Liver (tissue), 8 donors: ENCODE measurements at regions not wholly inside any gene's neighbourhood (a gene's known extent, or its start where the extent isn't known, plus 50 kb on each side); places are given as distances from the start of the nearest gene placed in this dataset.

ENCODE experiments used
- DNase-seq: peaks from one replicate; pipeline ENCODE4 v3.0.0-alpha.2; 2017; ENCODE audit warnings: low spot score
- H3K27ac ChIP-seq, 2 donors: one replicate each; pipeline ENCODE4 v1.7.0; 2013; ENCODE audit warnings: inconsistent platforms in 2 of 2, low read length in 2 of 2, control low read depth in 1 of 2, low read depth in 1 of 2, mild to moderate bottlenecking in 1 of 2
- H3K27me3 ChIP-seq, 4 donors: one replicate each; pipeline versions ENCODE4 v1.6.1 to v1.7.0; 2013; ENCODE audit warnings: low read length in 3 of 4, inconsistent platforms in 1 of 4, mild to moderate bottlenecking in 1 of 4, moderate library complexity in 1 of 4; ENCODE audit not compliant: control insufficient read depth in 4 of 4, insufficient read depth in 4 of 4
- H3K36me3 ChIP-seq, 4 donors: one replicate each; pipeline versions ENCODE4 v1.6.1 to v1.7.0; 2013; ENCODE audit warnings: low read length in 3 of 4, mild to moderate bottlenecking in 3 of 4, low read depth in 1 of 4, moderate library complexity in 1 of 4; ENCODE audit not compliant: control insufficient read depth in 4 of 4, insufficient read depth in 3 of 4
- H3K4me1 ChIP-seq, 4 donors: one replicate each; pipeline versions ENCODE4 v1.6.1 to v1.7.0; 2013; ENCODE audit warnings: low read length in 3 of 4, mild to moderate bottlenecking in 3 of 4, moderate library complexity in 1 of 4; ENCODE audit not compliant: control insufficient read depth in 4 of 4, insufficient read depth in 4 of 4
- H3K4me3 ChIP-seq, 3 donors: one replicate each; pipeline versions ENCODE4 v1.6.1 to v1.7.0; 2013; ENCODE audit warnings: low read length in 3 of 3, control low read depth in 1 of 3, low read depth in 1 of 3, mild to moderate bottlenecking in 1 of 3
- H3K9ac ChIP-seq, 2 donors: one replicate each; pipeline ENCODE4 v1.7.0; 2013; ENCODE audit warnings: low read length in 2 of 2, mild to moderate bottlenecking in 2 of 2, moderate library complexity in 2 of 2, control low read depth in 1 of 2, low read depth in 1 of 2
- H3K9me3 ChIP-seq, 4 donors: one replicate each; pipeline versions ENCODE4 v1.6.1 to v1.7.0; 2013; ENCODE audit warnings: low read length in 3 of 4; ENCODE audit not compliant: control insufficient read depth in 4 of 4
- CTCF ChIP-seq: fragments of 150-350 bp; IDR thresholded peaks from 2 replicates; pipeline ENCODE4 v1.5.1; 2017; ENCODE audit warnings: improper control_type of control experiment, low read depth, low read length; ENCODE audit not compliant: missing input control
- EGR1 ChIP-seq, 2 donors: IDR thresholded peaks; 2 replicates each; pipeline ENCODE4 v1.6.1; 2016 to 2018; ENCODE audit warnings: antibody characterized with exemption in 2 of 2, low read depth in 2 of 2
- FOXA1 ChIP-seq: IDR thresholded peaks from 2 replicates; pipeline ENCODE4 v1.6.1; 2016; ENCODE audit warnings: antibody characterized with exemption
- FOXA2 ChIP-seq: IDR thresholded peaks from 2 replicates; pipeline ENCODE4 v1.6.1; 2016; ENCODE audit warnings: antibody characterized with exemption
- HNF4A ChIP-seq, 2 donors: conservative IDR thresholded peaks; 2 replicates each; pipeline ENCODE4 v1.6.1; 2016; ENCODE audit warnings: antibody characterized with exemption in 2 of 2, mild to moderate bottlenecking in 2 of 2
- HNF4G ChIP-seq: IDR thresholded peaks from 2 replicates; pipeline ENCODE4 v1.6.1; 2016; ENCODE audit warnings: antibody characterized with exemption
- JUND ChIP-seq, 2 donors: IDR thresholded peaks; 2 replicates each; pipeline ENCODE4 v1.6.1; 2016; ENCODE audit warnings: antibody characterized with exemption in 2 of 2
- NR2F2 ChIP-seq: IDR thresholded peaks from 2 replicates; pipeline ENCODE4 v1.6.1; 2016; ENCODE audit warnings: antibody characterized with exemption
- RAD21 ChIP-seq, 2 donors: IDR thresholded peaks; 2 replicates each; pipeline ENCODE4 v1.6.1; 2016; ENCODE audit warnings: antibody characterized with exemption in 2 of 2, mild to moderate bottlenecking in 2 of 2
- RXRA ChIP-seq, 2 donors: IDR thresholded peaks; 2 replicates each; pipeline ENCODE4 v1.6.1; 2017 to 2018; ENCODE audit warnings: antibody characterized with exemption in 2 of 2, mild to moderate bottlenecking in 1 of 2
- TAF1 ChIP-seq: conservative IDR thresholded peaks from 2 replicates; pipeline ENCODE4 v1.6.1; 2016; ENCODE audit warnings: antibody characterized with exemption, mild to moderate bottlenecking
- YY1 ChIP-seq: IDR thresholded peaks from 2 replicates; pipeline ENCODE4 v1.6.1; 2016; ENCODE audit warnings: antibody characterized with exemption, mild to moderate bottlenecking
- WGBS: extraction: QIAGEN DNeasy Blood & Tissue Kit; methylation state at CpG from one replicate; pipeline ENCODE4 v1.1.7; 2013; 5-methylcytosine and 5-hydroxymethylcytosine counted together
- TF ChIP-seq, protein P1 (sequence below): IDR thresholded peaks from 2 replicates; pipeline ENCODE4 v1.6.1; 2016; ENCODE audit warnings: antibody characterized with exemption, mild to moderate bottlenecking
- TF ChIP-seq, protein P2 (sequence below): IDR thresholded peaks from 2 replicates; pipeline ENCODE4 v1.6.1; 2016; ENCODE audit warnings: antibody characterized with exemption
- TF ChIP-seq, protein P3 (sequence below): IDR thresholded peaks from 2 replicates; pipeline ENCODE4 v1.6.1; 2016; ENCODE audit warnings: antibody characterized with exemption
- TF ChIP-seq, protein P4 (sequence below): IDR thresholded peaks from 2 replicates; pipeline ENCODE4 v1.6.1; 2016; ENCODE audit warnings: antibody characterized with exemption
- donor health status: healthy.
- donor health status: healthy.
- donor health status: healthy.
- donor health status: healthy.
- donor health status: healthy.

DNA sequence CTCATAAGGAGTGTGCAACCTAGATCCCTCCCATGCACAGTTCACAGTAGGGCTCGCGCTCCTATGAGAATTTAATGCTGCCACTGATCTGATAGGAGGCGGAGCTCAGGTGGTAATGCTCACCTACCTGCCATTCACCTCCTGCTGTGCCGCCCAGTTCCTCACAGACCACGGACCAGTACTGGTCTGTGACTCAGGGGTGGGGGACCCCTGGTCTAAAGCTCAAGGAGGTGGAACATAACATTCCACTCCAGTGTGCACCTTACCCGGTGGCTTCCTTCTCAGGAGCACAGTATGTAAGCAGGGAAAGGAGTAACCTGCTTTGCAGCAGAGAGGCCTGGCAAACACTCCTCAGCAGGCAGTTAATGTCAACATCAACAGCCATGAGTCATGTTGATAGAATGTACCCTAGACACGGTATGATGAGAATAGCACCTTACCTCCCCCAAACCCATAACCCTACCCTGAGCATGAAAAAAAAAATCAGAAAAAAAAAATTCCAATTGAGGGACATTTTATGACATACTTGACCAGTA, 273.5 kb downstream of the FGFR2 start:
- Histone ChIP-seq H3K9ac (no peak overlapping the region), H3K4me1 (peaks cover 0 to 7% (median 5%) of the 10 kb centered on the region in 4 donors), H3K27me3 (no peaks in the 10 kb centered on the region), H3K27ac (no peak overlapping the region), H3K36me3 (no peaks in the 10 kb centered on the region), H3K4me3 (no peak overlapping the region), H3K9me3 (no peaks in the 10 kb centered on the region)
- DNase-seq: no peak
- WGBS: 84% methylated on average over 7 of the region's 7 CpGs
- peak; percentile 26 for TF ChIP-seq FOXA2
- TF ChIP-seq HNF4G: no peak
- no peak for TF ChIP-seq TAF1
- TF ChIP-seq EGR1 (IDR thresholded peaks at IDR 0.05; ENCODE audit: low read depth in 2 of 2): no peak
- TF ChIP-seq JUND (IDR thresholded peaks at IDR 0.05): peak in 1 of 2 donors; percentile 66
- TF ChIP-seq HNF4A (conservative IDR thresholded peaks at IDR 0.05): no peak
- no peak for TF ChIP-seq RXRA (IDR thresholded peaks at IDR 0.05)
- TF ChIP-seq, protein P1, sequence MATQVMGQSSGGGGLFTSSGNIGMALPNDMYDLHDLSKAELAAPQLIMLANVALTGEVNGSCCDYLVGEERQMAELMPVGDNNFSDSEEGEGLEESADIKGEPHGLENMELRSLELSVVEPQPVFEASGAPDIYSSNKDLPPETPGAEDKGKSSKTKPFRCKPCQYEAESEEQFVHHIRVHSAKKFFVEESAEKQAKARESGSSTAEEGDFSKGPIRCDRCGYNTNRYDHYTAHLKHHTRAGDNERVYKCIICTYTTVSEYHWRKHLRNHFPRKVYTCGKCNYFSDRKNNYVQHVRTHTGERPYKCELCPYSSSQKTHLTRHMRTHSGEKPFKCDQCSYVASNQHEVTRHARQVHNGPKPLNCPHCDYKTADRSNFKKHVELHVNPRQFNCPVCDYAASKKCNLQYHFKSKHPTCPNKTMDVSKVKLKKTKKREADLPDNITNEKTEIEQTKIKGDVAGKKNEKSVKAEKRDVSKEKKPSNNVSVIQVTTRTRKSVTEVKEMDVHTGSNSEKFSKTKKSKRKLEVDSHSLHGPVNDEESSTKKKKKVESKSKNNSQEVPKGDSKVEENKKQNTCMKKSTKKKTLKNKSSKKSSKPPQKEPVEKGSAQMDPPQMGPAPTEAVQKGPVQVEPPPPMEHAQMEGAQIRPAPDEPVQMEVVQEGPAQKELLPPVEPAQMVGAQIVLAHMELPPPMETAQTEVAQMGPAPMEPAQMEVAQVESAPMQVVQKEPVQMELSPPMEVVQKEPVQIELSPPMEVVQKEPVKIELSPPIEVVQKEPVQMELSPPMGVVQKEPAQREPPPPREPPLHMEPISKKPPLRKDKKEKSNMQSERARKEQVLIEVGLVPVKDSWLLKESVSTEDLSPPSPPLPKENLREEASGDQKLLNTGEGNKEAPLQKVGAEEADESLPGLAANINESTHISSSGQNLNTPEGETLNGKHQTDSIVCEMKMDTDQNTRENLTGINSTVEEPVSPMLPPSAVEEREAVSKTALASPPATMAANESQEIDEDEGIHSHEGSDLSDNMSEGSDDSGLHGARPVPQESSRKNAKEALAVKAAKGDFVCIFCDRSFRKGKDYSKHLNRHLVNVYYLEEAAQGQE: no peak
- TF ChIP-seq, protein P2, sequence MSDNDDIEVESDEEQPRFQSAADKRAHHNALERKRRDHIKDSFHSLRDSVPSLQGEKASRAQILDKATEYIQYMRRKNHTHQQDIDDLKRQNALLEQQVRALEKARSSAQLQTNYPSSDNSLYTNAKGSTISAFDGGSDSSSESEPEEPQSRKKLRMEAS: no peak
- TF ChIP-seq, protein P3, sequence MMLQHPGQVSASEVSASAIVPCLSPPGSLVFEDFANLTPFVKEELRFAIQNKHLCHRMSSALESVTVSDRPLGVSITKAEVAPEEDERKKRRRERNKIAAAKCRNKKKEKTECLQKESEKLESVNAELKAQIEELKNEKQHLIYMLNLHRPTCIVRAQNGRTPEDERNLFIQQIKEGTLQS: no peak
- no peak for TF ChIP-seq CTCF
- TF ChIP-seq FOXA1: no peak
- TF ChIP-seq YY1: no peak
- TF ChIP-seq, protein P4, sequence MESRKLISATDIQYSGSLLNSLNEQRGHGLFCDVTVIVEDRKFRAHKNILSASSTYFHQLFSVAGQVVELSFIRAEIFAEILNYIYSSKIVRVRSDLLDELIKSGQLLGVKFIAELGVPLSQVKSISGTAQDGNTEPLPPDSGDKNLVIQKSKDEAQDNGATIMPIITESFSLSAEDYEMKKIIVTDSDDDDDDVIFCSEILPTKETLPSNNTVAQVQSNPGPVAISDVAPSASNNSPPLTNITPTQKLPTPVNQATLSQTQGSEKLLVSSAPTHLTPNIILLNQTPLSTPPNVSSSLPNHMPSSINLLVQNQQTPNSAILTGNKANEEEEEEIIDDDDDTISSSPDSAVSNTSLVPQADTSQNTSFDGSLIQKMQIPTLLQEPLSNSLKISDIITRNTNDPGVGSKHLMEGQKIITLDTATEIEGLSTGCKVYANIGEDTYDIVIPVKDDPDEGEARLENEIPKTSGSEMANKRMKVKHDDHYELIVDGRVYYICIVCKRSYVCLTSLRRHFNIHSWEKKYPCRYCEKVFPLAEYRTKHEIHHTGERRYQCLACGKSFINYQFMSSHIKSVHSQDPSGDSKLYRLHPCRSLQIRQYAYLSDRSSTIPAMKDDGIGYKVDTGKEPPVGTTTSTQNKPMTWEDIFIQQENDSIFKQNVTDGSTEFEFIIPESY: no peak
- TF ChIP-seq NR2F2: no peak
- TF ChIP-seq RAD21 (IDR thresholded peaks at IDR 0.05): no peak
